ENCODE measurements at regions not wholly inside any gene's neighbourhood (a gene's known extent, or its start where the extent isn't known, plus 50 kb on each side); places are given as distances from the start of the nearest gene placed in this dataset.
"Not testable (repeated sequence)": the region's sequence is repeated elsewhere in the genome, so short reads cannot be mapped to it uniquely, and the experiment has no call there.

DNA sequence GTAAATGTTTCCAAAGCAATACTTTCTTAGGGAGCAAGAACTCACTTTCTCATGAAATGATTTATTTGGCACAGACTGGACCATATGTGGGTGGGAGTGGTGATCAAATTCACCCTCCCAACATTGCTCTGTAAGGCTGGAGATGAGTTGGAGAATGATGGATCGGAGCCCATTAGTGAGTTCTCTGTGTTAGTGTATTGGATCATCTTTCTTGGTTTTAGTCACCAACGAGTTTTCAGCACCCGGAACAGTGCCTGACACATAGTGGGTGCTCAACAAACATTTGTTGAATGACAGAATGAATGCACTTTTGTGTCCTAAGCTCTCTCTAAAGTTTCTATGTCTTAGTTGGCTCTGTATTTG, 104.5 kb upstream of the FAM20A start:
- intact Hi-C loops (cut with micrococcal nuclease) = no loop called here

- intact Hi-C loops (cut with micrococcal nuclease) = no loop called here
Measured at GRCh38 chr17:68704871-68705713, 103.9 kb upstream of the FAM20A start.

GRCh38 chr17:68701046-68701445, 99.9 kb upstream of the FAM20A start:
- intact Hi-C loops (cut with micrococcal nuclease) = no loop called here

GRCh38 chr17:68700421-68700820, 99.3 kb upstream of the FAM20A start:
- intact Hi-C loops (cut with micrococcal nuclease) = no loop called here

GRCh38 chr17:68699936-68700335, 98.8 kb upstream of the FAM20A start:
- intact Hi-C loops (cut with micrococcal nuclease) = no loop called here

- intact Hi-C loops (cut with micrococcal nuclease) = no loop called here
Measured at GRCh38 chr17:68698746-68699145, 97.6 kb upstream of the FAM20A start.

DNA sequence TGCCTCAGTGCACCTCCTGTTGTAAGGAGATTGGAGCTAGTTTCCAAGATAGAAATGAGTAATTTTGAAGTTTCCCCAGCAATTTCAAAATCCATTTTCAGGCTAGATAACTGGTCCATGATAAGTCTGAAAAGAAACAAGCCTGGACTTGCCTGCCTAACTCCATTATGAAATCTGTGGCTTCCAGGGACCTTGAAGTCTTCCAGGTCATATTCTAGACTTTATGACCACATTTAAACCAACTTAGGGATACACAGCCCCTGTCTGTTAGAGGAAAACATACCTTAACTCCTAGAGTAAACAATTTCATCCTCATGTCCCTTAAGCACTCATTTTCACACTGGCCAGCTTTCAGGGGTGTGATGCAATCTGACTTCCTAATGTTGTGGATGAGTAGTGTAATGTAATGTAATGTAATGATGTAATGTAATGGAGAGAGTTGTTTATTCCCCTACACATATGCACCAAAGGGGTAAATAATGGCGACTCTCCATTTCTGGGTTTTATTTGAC, 96.7 kb upstream of the FAM20A start:
- intact Hi-C loops (cut with micrococcal nuclease) = no loop called here

DNA sequence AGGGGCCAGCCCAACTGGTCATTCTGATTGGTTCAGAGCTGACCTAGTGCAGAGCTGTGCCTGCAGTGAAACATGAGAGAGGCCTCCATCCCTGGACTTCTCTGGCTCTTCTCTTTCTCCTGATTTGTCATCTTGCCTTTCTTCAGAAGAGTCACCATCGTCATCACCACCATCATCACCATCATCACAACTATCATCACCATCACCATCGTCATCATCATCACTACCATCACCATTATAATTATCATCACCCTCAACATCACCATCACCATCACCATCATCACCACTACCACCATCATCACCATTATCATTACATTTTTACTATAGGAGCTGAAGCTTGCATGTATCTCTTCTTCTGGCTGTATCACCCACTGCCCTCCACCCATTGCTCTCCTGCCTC, 94.5 kb upstream of the FAM20A start:
- intact Hi-C loops (cut with micrococcal nuclease) = no loop called here

DNA sequence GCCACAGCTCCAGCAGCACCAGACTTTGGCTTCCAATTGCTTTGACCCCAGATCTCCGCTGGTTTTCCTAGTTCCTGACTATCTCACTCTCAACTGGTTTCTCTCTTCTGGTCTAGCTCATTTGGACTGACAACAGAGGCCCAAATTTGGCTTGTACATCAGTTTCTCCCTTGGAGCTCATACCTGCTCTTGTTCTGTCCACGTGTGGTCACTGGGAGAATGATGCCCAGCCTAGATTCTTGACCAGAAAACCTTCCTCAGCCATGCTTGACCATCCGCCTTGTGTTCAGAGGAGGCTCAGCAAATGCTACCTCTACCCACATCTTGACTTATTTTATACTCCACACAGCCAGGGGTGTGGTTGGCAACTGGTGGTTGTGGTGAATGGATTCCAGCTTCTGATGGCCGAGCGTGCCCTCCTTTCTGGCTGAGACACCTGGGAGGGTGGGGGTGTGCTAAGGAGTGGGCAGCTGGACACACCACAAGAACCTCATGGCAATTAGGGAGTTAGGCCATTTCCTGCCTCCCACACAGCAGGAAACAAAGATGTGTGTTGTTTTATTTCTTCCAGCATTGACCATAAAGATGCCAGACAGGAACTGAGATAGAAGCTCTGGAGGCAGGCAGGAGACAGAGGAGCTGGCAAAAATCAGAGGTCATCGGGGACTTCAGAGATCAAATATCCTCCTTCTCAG, 93.8 kb upstream of the FAM20A start:
- intact Hi-C loops (cut with micrococcal nuclease) = no loop called here

GRCh38 chr17:68693896-68694295, 92.7 kb upstream of the FAM20A start:
- intact Hi-C loops (cut with micrococcal nuclease) = no loop called here

DNA sequence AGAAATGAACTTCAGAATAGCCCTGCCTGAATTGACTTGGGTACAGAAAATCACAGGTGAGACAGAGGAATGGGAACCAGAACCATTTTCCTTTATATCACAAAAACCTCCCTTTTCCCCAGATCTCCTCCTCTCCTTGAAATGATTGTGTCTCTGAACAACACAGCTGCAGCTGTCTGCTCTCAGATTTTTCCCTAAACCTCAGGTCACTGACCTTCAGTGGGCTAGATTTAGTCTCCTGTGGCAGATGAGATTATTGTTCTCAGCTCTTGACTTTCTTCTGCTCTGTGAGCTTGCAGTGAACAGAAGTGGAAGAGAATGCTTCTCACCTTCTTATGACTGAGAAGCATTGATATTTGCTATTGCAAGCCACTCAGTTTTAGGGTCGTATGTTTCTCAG, 92.3 kb upstream of the FAM20A start:
- intact Hi-C loops (cut with micrococcal nuclease) = no loop called here

DNA sequence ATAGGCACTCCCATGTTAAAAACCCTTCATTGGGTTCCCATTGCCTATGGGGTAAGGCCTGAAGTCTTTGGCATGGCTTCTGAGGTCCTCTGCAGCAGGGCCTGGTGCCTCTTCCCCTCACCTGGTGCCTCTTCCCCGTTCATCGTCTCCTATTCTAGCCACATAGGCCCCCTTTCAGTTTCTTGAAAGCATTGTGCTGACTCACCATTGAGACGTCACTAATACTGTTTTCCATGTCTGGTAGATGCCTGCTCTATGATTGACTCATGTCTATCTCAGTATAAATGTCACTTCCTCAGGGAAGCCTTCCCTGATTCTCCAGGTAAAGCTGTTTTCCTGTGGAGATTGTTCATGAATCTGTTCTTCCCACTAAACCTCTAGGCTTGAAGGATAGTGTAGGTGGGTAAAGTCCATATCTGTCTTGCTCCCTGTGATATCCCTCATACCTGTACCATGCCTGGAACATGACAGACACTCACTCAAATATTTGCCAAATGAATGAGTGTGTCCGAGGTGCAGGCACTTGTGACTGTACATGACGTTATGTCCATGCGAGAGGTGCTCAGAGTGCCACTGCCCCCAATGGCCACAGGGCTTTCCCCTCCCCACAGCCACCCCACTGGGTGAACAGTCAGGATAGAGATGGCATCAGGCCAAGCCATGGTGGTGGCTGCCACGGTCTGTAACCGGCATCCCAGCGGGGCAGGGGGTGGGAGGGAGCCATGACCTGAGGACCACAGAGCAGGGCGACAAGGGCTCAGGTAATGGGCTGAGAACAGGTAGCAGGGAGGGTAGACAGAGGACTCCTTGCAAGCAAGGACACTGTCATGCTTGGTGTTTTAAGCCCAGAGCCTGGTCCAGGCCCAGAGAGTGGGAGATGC, 85.2 kb upstream of the FAM20A start:
- intact Hi-C loops (cut with micrococcal nuclease) = no loop called here

DNA sequence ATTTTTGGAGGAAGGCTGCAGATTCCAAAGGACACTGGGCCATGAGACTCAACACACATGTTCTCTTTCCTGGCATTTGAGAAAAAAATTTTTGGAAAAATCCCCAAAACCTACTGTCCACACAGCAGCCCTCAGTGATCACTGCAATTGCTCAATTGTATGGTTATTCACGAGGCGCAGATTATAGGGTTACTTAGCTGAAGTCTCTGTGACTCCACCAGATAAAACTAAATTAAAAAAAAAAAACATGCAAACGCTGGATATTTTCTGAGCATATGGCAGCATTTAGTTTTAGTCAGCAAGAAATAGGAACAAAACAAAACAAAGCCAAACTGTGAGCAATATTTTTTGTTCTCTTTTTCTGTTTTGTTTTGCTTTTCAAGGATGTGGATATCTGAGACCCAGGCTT, 83.8 kb upstream of the FAM20A start:
- intact Hi-C loops (cut with micrococcal nuclease) = no loop called here

GRCh38 chr17:68682903-68683302, 81.7 kb upstream of the FAM20A start:
- intact Hi-C loops (cut with micrococcal nuclease) = no loop called here

- intact Hi-C loops (cut with micrococcal nuclease) = no loop called here
Measured at GRCh38 chr17:68679882-68680281, 78.7 kb upstream of the FAM20A start.

DNA sequence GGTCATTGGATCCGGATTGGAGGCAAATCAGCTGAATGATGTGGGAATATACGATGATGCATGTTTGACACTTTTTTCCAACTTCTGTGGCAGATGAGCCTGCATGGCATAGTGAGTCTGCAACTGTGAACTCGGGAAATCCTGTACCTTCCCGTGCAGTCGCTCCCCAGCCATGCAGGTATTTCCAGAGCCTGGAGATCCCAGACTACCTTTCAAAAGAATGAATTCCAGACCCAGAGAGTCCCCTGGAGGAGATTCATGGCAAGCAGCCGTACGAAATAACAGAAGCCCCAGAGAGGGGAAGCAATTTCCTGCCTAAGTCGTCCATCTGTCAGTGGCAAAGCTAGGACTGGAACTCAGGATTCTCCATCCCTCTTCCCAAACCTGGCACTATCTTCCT, 75.7 kb upstream of the FAM20A start:
- intact Hi-C loops (cut with micrococcal nuclease) = no loop called here

- intact Hi-C loops (cut with micrococcal nuclease) = no loop called here
Measured at GRCh38 chr17:68675723-68676122, 74.6 kb upstream of the FAM20A start.

GRCh38 chr17:68674029-68674925, 73.1 kb upstream of the FAM20A start:
- intact Hi-C loops (cut with micrococcal nuclease) = no loop called here

GRCh38 chr17:68670967-68671693, 70.0 kb upstream of the FAM20A start:
- intact Hi-C loops (cut with micrococcal nuclease) = no loop called here

DNA sequence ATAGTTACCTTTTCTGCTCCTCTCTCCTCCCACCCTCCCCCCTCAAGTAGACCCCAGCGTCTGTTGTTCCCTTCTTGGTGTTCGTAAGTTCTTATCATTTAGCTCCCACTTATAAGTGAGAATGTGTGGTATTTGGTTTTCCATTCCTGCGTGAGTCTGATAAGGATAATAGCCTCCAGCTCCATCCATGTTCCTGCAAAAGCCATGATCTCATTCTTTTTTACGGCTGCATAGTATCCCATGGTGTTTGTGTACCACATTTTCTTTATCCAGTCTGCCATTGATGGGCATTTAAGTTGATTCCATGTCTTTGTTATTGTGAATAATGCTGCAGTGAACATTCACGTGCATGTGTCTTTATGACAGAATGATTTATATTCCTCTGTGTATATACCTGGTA, 65.3 kb upstream of the FAM20A start:
- intact Hi-C loops (cut with micrococcal nuclease) = not testable (repeated sequence)

All from T-helper 1 cell treated with Interleukin-12 subunit alpha and Interleukin-12 subunit beta and Interleukin-4 antibody, amounts not matched to agents 30 ng/mL and 1 ng/mL, for 36 hours (primary cell).